GM18502 (cell line): ENCODE measurements at regions not wholly inside any gene's neighbourhood (a gene's known extent, or its start where the extent isn't known, plus 50 kb on each side); places are given as distances from the start of the nearest gene placed in this dataset.

Experiments
- ATAC-seq: cut with Tn5 transposase; IDR thresholded peaks from one replicate; pipeline ENCODE4 v1.9.1; 2021; ENCODE audit warnings: mild to moderate bottlenecking; ENCODE audit not compliant: unreplicated experiment, poor library complexity

GRCh38 chr2:19300961-19301360 is 57.5 kb downstream of the OSR1 start:
- no peak for ATAC-seq

DNA sequence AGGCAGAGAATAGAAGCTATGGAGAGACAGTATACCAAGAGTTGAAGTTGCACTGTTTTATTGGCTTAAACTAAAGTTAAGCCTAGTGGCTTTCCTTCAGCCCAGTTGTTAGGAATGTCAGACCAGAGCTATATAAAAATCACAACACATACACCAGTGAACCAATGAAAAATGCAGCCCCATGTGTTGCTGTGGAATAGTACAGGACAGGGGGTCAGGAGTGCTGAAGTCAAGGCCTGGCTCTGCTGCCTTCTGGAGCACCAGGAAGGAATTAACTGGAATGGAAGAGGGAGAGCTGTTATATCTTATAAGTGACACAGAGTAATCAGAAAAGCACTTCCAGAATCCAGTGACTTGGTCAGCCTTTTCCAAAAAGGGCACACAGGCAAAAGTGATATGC is 58.9 kb downstream of the OSR1 start:
- ATAC-seq: no peak

DNA sequence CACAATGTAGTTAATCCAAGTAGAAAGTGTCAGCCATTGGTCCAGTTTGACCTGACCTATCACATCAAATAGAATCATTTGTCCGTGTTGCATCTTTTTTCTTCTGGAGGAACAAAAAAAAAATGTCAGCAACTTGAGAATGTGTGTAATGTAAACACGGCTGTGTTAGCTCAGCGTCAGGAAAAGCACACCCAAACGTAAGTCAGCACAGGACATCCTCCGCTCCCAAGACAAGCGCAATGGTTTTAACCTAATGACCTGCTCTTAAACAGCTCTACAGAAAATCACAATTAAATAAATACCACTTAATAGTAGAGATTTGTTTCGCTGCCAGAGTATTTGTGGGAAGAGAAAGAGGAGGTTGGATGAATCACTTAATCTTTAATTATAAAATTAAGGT is 59.4 kb downstream of the OSR1 start:
- ATAC-seq: no peak

DNA sequence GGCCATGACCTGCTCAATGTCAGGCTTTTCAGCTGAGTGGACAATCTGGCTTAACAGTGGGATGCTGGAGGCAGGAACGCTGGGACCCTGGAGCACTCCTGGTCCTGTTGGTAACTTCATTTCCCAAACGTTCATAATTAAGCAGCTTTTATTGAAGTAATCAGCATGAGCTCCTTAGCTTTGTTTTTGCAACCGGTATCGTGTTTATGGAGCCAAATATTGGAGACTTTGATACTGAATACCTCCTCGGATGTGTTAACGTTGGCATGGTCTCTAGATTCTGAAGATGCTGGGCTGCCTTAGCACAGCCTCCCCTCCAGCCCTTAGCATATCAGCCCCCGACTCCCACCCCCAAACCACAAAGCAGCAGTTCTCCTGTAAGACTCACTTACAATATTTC is 60.7 kb downstream of the OSR1 start:
- no peak for ATAC-seq

DNA sequence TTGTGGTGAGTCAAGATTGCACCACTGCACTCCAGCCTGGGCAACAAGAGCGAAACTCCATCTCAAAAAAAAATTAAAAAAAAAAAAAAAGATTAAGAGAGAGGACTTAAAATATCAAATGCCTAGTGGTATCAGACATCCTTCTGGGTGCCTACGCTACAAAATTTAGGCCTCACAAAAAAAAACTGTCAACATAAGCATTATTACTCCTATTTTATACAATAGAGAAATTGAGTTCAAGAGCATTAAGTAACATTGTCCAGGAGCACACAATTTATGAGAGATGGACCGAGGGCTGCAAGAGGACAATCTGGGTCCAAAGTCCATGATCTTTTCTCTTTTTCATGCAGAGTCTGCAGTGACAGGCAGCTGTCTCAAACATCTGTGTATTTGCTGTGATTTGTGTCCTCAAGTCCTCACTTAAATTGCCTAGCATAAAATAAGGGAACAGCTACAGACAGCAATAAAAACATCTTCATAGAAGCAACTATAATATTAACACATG is 62.4 kb downstream of the OSR1 start:
- ATAC-seq: no peak

- ATAC-seq: no peak
Measured at GRCh38 chr2:19292007-19292406, 66.4 kb downstream of the OSR1 start.

DNA sequence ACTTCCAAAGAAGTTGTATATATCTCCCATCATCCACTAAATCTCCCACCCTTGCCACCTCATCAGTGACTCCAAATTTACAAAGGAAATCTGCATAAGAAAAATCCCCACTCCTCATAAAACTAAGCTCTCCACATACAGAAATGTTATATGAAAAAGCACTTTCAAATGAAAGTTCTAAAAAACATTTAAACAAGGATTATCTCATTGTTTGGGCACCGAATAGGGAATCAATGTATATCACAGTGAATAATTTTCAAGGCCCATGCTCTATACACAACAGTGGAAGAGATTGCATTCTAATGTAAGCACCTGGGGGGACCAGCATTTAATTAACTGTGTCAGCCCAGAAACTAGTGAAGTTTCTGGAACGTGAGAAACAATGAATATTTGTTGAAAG is 70.1 kb downstream of the OSR1 start:
- no peak for ATAC-seq

DNA sequence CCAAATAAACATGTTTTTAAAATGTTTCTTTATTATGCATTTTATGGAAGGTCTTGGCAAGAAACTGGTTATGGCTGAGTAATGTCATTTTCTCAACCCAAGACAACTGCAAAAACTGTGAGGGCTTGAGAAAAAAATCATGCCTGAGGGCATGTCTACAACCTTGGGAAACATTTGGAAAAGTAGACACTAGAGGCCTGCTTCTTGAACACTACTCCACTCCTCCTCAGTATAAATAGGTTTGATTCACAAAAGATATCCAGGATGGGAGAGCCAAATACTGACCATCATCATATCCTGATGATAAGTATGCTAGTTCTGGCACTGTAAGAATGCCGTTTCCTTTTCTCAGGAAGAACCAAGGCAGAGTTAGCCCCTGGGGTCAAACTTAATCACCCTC is 71.1 kb downstream of the OSR1 start:
- ATAC-seq: no peak

GRCh38 chr2:19282305-19282704 is 76.1 kb downstream of the OSR1 start:
- no peak for ATAC-seq

DNA sequence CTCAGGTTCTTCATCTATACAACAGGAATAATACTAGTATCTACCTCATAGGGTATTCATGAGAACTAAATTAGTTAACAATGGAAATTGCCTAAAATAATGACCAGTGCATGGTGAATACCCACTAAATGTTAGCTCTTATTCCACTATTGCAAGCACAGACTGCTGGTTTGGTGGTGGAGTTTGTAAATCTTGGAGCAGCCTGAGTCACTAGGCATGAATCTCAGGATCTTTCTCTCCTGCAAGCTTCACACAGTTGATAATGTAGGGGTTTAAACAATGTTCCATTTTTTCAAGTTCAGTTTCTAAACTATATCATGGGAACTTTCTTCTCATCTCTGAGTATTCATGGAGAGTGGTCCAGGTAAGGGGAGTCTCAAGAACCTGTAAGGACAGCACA is 84.0 kb downstream of the OSR1 start:
- no peak for ATAC-seq

GRCh38 chr2:19272941-19273470 is 85.4 kb downstream of the OSR1 start:
- no peak for ATAC-seq

DNA sequence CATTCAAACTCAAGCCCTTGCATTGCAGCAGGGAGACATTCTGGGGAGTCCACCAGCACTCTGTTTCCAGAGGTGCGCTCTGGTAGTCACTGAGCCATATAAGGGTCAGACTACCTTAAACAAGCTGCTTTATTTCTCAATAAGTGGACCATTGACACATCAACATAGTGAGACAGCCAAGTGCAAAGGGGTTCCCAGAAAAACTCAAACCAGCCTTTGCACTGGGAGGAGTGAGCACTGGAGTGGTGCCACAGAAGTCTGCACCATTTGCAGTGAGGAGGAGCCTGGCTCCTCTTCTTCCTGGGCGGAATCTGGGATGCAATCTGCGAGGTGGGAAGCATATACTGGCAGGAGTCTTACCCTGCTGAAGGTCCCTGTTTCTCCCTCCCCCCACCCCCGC is 86.4 kb downstream of the OSR1 start:
- no peak for ATAC-seq

DNA sequence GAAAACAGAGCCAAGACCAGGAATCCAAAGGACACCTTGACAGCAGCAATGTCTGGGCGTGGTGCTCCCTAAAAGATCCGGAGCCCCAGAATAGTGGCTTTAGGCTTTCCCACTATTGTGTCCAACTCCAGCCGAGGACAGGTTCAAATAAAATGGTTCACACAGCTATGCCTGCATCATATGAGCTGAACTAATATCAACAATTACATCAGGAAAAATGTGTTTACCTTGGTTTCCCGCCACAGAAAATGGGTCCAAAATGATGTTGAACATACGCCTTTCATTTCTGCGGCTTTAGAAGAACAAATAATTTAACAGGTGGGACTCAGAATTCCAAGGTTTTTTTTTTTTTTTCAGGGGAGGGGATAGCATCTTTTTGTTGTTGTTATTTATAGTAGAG is 93.6 kb downstream of the OSR1 start:
- no peak for ATAC-seq

- no peak for ATAC-seq
Measured at GRCh38 chr2:19262150-19262549, 96.3 kb downstream of the OSR1 start.

DNA sequence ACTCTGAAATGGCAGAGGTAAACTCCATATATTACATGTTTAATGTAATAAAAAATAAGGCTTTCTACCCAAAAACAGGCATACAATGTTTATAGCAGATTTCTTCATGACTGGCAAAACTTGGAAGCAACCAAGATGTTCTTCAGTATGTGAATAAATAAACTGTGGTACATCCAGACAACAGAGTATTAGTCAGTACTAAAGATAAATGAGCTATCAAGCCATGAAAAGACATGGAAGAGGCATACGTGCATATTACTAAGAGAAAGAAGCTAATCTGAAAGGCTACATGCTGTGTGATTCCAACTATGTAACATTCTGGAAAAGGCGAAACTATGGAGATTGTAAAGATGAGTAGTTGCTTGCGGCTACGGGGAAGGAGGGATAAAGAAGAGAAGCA is 97.4 kb downstream of the OSR1 start:
- ATAC-seq: no peak

DNA sequence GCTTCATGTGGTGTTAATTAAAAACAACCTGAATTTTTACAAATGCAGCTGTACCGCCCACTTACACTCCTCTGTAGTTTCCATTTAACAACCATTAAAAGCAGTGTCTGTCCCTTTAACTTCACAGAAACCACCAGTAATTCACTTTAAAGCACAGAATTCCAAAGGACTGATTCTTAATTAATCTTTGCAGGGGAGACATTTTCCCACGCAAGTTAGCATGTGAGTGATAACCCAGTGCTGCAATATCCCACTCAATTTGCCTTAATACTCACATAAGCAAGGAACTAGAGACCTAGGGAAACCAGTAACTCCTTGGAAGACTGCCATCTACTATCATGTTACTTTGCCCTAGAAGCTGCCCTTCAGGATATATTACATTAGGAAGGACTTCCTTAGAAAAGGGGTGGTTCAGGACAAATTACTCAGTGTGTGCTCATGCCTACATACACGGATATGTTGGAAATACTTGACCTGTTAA is 102.3 kb downstream of the OSR1 start:
- ATAC-seq: no peak

GRCh38 chr2:19255481-19255880 is 102.9 kb downstream of the OSR1 start:
- no peak for ATAC-seq

DNA sequence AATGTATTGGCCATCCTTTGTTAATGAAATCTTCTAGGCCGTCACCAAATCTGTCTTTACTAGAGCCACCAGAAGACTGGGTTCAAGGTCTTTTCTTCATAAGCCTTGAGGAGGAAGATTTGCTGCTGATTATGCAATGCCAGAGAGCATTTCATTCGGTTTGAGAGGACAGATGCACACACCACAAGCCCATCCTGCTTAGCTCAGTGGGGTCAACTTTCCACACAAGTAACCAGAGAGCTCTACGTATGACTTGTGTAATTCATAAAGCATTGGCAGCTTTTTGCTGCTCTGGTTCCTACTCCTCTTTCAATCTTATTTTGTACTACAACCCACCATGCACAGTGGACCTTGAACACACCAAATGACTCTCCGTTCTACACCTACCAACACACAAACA is 106.9 kb downstream of the OSR1 start:
- ATAC-seq: no peak

- no peak for ATAC-seq
Measured at GRCh38 chr2:19250906-19251305, 107.5 kb downstream of the OSR1 start.

- ATAC-seq: no peak
Measured at GRCh38 chr2:19247186-19247585, 111.2 kb downstream of the OSR1 start.

DNA sequence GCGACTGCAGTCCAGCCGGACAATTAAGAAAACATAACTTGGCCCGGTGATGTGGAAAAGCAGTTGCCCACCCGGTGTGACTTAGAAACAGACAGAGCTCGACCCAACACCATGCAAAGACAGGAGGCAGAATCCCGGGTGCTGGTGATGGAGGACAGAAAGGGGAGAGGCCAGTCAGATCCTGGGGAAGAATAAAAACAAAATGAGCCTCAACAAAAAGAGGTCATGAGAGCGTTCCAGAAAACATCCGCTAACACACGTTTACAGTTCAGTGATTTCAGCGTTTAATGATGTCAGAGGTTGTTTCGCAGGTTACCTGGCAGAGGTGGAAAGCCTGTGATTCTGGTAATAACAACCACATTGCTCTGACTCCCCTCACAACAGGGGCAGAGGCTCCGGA is 111.9 kb downstream of the OSR1 start:
- no peak for ATAC-seq

DNA sequence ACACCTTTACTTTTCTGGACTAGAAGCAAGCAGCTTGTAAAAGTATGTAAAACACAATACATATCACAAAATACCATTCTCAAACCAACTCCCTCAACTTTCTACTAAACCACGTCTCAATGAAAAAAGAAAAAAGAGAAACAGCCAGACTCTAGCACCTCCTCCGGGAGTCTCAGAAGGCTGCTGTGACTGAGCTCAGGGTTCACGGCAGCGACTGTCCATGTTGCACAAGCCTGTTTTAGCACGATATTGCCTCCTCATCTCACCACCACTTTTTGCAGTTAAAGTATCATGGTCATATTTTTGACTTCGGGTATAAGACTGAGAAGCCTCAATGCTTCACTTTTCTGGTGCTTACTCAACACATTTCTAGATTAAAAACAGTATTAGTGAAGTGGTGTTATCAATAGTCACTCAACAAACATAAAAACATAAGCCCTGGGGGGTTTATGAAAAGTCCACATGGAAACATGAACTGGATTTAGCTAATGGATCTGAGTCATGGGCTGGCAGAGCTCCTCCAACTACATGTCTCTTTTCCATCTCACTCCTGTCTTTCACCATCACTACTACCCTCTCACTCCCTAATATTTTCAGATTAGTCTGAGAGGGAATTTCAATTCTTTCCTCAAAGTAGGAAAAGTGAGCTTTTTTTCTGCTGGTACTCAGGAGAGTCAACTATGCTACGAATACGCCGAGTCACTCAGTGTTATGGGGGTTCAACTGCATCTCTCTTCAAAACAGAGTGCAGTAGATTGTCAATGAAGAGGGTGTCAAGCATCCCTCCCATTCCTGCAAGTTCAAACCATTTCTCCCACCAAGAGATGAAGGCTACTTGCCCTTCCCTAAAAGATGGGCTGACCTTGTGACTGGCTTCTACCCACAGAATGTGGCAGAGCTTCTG is 113.7 kb downstream of the OSR1 start:
- no peak for ATAC-seq
